ENCODE measurements at regions not wholly inside any gene's neighbourhood (a gene's known extent, or its start where the extent isn't known, plus 50 kb on each side); places are given as distances from the start of the nearest gene placed in this dataset.

DNA sequence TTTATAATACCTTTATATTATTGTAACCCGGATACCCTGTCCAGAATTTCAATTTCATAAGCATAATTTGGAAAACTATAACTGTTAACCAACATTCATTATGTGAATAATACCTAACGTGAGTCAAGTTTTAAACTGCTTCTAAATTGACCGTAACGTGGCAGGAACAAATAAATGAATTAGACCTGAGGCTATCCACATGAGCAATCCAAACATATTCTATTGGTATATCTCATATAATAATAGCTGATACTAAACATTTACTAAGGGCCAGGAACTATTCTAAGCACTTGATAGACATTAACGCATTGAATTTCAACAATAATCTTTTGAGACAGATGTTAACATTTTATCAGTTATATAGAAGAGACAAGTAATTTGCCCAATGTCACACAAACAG lies 276.4 kb downstream of the MEF2C start:
- BruUV-seq (replicated peaks) = no TSS peak

DNA sequence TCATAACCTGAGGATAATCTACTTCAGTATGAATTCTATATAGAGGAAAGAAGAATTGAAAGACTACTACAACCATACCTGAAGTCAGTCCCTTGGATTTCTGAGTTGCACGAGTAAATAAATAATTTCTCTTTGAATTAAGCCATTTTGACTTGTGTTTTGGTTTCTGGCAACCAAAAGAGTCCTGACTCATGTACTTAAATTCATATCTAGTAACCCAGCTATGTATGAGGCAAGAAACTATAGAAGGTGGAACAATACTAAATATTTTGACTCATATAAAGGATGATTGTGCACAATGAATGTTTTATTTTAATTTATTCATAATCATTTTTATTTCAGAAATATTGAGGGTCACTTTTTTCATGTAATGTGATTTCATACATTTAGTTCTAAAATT lies 276.8 kb downstream of the MEF2C start:
- no peak for ATAC-seq
- POLR2A ChIA-PET = no interaction called here
- H3K4me2 ChIP-seq (ENCODE audit: low read length) = no peak overlapping the region
- TF ChIP-seq EZH2phosphoT487 (IDR thresholded peaks at IDR 0.05; ENCODE audit: borderline replicate concordance) (no peak), EZH2 (IDR thresholded peaks at IDR 0.05) (no peak), CBX3 (IDR thresholded peaks at IDR 0.05; ENCODE audit: low read depth) (no peak), EGR1 (IDR thresholded peaks at IDR 0.05; ENCODE audit: low read depth) (no peak), ELF1 (IDR thresholded peaks at IDR 0.05; ENCODE audit: borderline replicate concordance, low read depth) (no peak), ZNF274 (IDR thresholded peaks at IDR 0.05; ENCODE audit: low read depth, low read length) (no peak), YY1 (IDR thresholded peaks at IDR 0.05; ENCODE audit: extremely low read depth, insufficient replicate concordance, low read depth, low read length) (no peak), ATF3 (IDR thresholded peaks at IDR 0.05) (no peak), SP1 (IDR thresholded peaks at IDR 0.05; ENCODE audit: low read depth) (no peak), POLR2AphosphoS5 (IDR thresholded peaks at IDR 0.05; ENCODE audit: low read depth, low read length) (no peak)
- TF ChIP-seq, protein P1, sequence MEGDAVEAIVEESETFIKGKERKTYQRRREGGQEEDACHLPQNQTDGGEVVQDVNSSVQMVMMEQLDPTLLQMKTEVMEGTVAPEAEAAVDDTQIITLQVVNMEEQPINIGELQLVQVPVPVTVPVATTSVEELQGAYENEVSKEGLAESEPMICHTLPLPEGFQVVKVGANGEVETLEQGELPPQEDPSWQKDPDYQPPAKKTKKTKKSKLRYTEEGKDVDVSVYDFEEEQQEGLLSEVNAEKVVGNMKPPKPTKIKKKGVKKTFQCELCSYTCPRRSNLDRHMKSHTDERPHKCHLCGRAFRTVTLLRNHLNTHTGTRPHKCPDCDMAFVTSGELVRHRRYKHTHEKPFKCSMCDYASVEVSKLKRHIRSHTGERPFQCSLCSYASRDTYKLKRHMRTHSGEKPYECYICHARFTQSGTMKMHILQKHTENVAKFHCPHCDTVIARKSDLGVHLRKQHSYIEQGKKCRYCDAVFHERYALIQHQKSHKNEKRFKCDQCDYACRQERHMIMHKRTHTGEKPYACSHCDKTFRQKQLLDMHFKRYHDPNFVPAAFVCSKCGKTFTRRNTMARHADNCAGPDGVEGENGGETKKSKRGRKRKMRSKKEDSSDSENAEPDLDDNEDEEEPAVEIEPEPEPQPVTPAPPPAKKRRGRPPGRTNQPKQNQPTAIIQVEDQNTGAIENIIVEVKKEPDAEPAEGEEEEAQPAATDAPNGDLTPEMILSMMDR (IDR thresholded peaks at IDR 0.05 in 2 of 3, conservative IDR thresholded peaks at IDR 0.05 in 1 of 3; ENCODE audit: borderline replicate concordance in 1 of 3, insufficient read depth in 1 of 3, low read depth in 2 of 3, low read length in 2 of 3) = no peak

More for the DNA sequence above, 276.4 kb downstream of the MEF2C start:
- ChIA-PET CTCF (no interaction called here), POLR2A (no interaction called here), RAD21 (ENCODE audit: low non-redundant PET in 1 of 2, low total read pairs in 2 of 2, uncharacterized antibody in 2 of 2, unreplicated experiment in 2 of 2) (no interaction called here)
- Histone ChIP-seq H2AFZ (ENCODE audit: low read depth, low read length, poor library complexity, severe bottlenecking) (no peak overlapping the region), H4K20me1 (ENCODE audit: insufficient read depth) (no peaks in the 10 kb centered on the region), H3K4me2 (ENCODE audit: low read length) (no peak overlapping the region), H3K9me2 (ENCODE audit: insufficient read depth) (no peaks in the 10 kb centered on the region), H3K9ac (ENCODE audit: low read length) (no peak overlapping the region), H3K9me3 (ENCODE audit: control insufficient read depth in 1 of 2, insufficient read depth in 1 of 2, low read depth in 1 of 2, low read length in 2 of 2) (no peaks in the 10 kb centered on the region), H3K4me3 (replicated peaks in 1 of 2; ENCODE audit: low read depth in 1 of 2, low read length in 2 of 2) (no peak overlapping the region), H3K27me3 (ENCODE audit: insufficient read depth, low read length) (no peaks in the 10 kb centered on the region), H3K27ac (ENCODE audit: low read depth, low read length) (no peak overlapping the region), H3K36me3 (ENCODE audit: control insufficient read depth in 1 of 2, insufficient read depth in 2 of 2, low read length in 2 of 2) (no peaks in the 10 kb centered on the region), H3K4me1 (ENCODE audit: control insufficient read depth in 1 of 2, insufficient read depth in 2 of 2, low read length in 2 of 2) (no peaks in the 10 kb centered on the region), H3K79me2 (ENCODE audit: insufficient read depth, low read length) (no peaks in the 10 kb centered on the region)
- intact Hi-C loops (cut with micrococcal nuclease) = no loop called here
- DNase-seq (ENCODE audit: low read depth, low spot score) = no peak
- TF ChIP-seq, protein P2, sequence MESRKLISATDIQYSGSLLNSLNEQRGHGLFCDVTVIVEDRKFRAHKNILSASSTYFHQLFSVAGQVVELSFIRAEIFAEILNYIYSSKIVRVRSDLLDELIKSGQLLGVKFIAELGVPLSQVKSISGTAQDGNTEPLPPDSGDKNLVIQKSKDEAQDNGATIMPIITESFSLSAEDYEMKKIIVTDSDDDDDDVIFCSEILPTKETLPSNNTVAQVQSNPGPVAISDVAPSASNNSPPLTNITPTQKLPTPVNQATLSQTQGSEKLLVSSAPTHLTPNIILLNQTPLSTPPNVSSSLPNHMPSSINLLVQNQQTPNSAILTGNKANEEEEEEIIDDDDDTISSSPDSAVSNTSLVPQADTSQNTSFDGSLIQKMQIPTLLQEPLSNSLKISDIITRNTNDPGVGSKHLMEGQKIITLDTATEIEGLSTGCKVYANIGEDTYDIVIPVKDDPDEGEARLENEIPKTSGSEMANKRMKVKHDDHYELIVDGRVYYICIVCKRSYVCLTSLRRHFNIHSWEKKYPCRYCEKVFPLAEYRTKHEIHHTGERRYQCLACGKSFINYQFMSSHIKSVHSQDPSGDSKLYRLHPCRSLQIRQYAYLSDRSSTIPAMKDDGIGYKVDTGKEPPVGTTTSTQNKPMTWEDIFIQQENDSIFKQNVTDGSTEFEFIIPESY (IDR thresholded peaks at IDR 0.05; ENCODE audit: extremely low read depth, insufficient replicate concordance, low read length) = no peak
- TF ChIP-seq EGR1 (IDR thresholded peaks at IDR 0.05; ENCODE audit: low read depth) (no peak), POLR2AphosphoS5 (IDR thresholded peaks at IDR 0.05; ENCODE audit: low read depth, low read length) (no peak), POLR2A (IDR thresholded peaks at IDR 0.05; ENCODE audit: borderline replicate concordance, extremely low read depth, insufficient read depth, insufficient read length) (no peak), EZH2 (IDR thresholded peaks at IDR 0.05) (no peak), TCF7L2 (IDR thresholded peaks at IDR 0.05; ENCODE audit: borderline replicate concordance, extremely low read depth, insufficient read depth, insufficient read length) (no peak), CEBPB (IDR thresholded peaks at IDR 0.05; ENCODE audit: low read depth) (no peak), YY1 (IDR thresholded peaks at IDR 0.05; ENCODE audit: extremely low read depth, insufficient replicate concordance, low read depth, low read length) (no peak), SP1 (IDR thresholded peaks at IDR 0.05; ENCODE audit: low read depth) (no peak), ATF3 (IDR thresholded peaks at IDR 0.05) (no peak)
- no peak for ATAC-seq

More for the DNA sequence above, 276.8 kb downstream of the MEF2C start:
- Histone ChIP-seq H3K36me3 (ENCODE audit: control insufficient read depth in 1 of 2, insufficient read depth in 2 of 2, low read length in 2 of 2) (no peaks in the 10 kb centered on the region), H3K79me2 (ENCODE audit: insufficient read depth, low read length) (no peaks in the 10 kb centered on the region), H3K9ac (ENCODE audit: low read length) (no peak overlapping the region), H4K20me1 (ENCODE audit: insufficient read depth) (no peaks in the 10 kb centered on the region), H2AFZ (ENCODE audit: low read depth, low read length, poor library complexity, severe bottlenecking) (no peak overlapping the region), H3K27ac (ENCODE audit: low read depth, low read length) (no peak overlapping the region), H3K4me3 (replicated peaks in 1 of 2; ENCODE audit: low read depth in 1 of 2, low read length in 2 of 2) (no peak overlapping the region), H3K27me3 (ENCODE audit: insufficient read depth, low read length) (no peaks in the 10 kb centered on the region), H3K9me3 (ENCODE audit: control insufficient read depth in 1 of 2, insufficient read depth in 1 of 2, low read depth in 1 of 2, low read length in 2 of 2) (no peaks in the 10 kb centered on the region), H3K4me1 (ENCODE audit: control insufficient read depth in 1 of 2, insufficient read depth in 2 of 2, low read length in 2 of 2) (no peaks in the 10 kb centered on the region), H3K9me2 (ENCODE audit: insufficient read depth) (no peaks in the 10 kb centered on the region)
- no peak for DNase-seq (ENCODE audit: low read depth, low spot score)
- intact Hi-C loops (cut with micrococcal nuclease) = no loop called here
- ChIA-PET CTCF (no interaction called here), RAD21 (ENCODE audit: low non-redundant PET in 1 of 2, low total read pairs in 2 of 2, uncharacterized antibody in 2 of 2, unreplicated experiment in 2 of 2) (no interaction called here)
- no TSS peak for BruUV-seq (replicated peaks)
